HCT116 (cell line): ENCODE measurements at regions not wholly inside any gene's neighbourhood (a gene's known extent, or its start where the extent isn't known, plus 50 kb on each side); places are given as distances from the start of the nearest gene placed in this dataset.

ENCODE experiments used
- ATAC-seq: fragments of 200-7000 bp; cut with Tn5 transposase; 2 replicates; pipeline ENCODE4 v1.9.1; 2020; ENCODE audit warnings: mild to moderate bottlenecking, moderate library complexity
- BruUV-seq: library from RNA; stranded (reverse); fragments of 400-500 nt; replicated peaks from 2 replicates; lab custom pipeline; 2021; lab: Mats Ljungman, UMichigan
- CTCF ChIA-PET: fragments of 300-600 bp; sonication (Branson Sonifier 250); formaldehyde crosslinking; loops from one replicate; lab custom pipeline; 2021; ENCODE audit warnings: antibody characterized with exemption; lab: Charles Lee
- POLR2A ChIA-PET: fragments of 300-600, 350-600 bp; sonication (Branson Sonifier 250); formaldehyde crosslinking; loops from one replicate; lab custom pipeline; 2021; ENCODE audit warnings: antibody characterized with exemption; lab: Charles Lee
- RAD21 ChIA-PET, 2 experiments: fragments of 300-600 bp; sonication (Branson Sonifier 250); formaldehyde crosslinking; loops; one replicate each; lab custom pipeline; 2023; ENCODE audit warnings: low total read pairs in 2 of 2; ENCODE audit not compliant: uncharacterized antibody in 2 of 2, unreplicated experiment in 2 of 2, low non-redundant PET in 1 of 2; lab: Charles Lee
- DNase-seq: peaks from one replicate; pipeline ENCODE4 v3.0.0-alpha.2; 2010; ENCODE audit warnings: low read depth, low spot score
- H2AFZ ChIP-seq: fragments of 200-600 bp; shearing (Covaris generic), sonication (generic); 2 replicates; pipeline ENCODE4 v1.6.1; 2017; ENCODE audit warnings: low read depth, mixed run types, mixed read lengths, antibody characterized with exemption, low read length; ENCODE audit not compliant: poor library complexity, severe bottlenecking
- H3K27ac ChIP-seq: 2 replicates; pipeline ENCODE4 v1.5.1; 2012; ENCODE audit warnings: low read depth, low read length
- H3K27me3 ChIP-seq: fragments of 200-600 bp; sonication (generic); 2 replicates; pipeline ENCODE4 v1.6.1; 2016; ENCODE audit warnings: mixed run types, low read length, mixed read lengths; ENCODE audit not compliant: insufficient read depth
- H3K36me3 ChIP-seq, 2 experiments: fragments of 200-500 bp in 1 of 2; fragments of 200-600 bp in 1 of 2; sonication (Bioruptor generic) in 1 of 2; sonication (generic) in 1 of 2; 2 replicates each; pipeline versions ENCODE4 v1.5.1 to v1.6.1; 2014 to 2016; ENCODE audit warnings: low read length in 2 of 2, inconsistent platforms in 1 of 2, mixed read lengths in 1 of 2, mixed run types in 1 of 2; ENCODE audit not compliant: insufficient read depth in 2 of 2, control insufficient read depth in 1 of 2
- H3K4me1 ChIP-seq, 2 experiments: fragments of 200-600 bp in 1 of 2; sonication (generic) in 1 of 2; 2 replicates each; pipeline versions ENCODE4 v1.5.1 to v1.6.1; 2012 to 2017; ENCODE audit warnings: low read length in 2 of 2, inconsistent platforms in 1 of 2, mild to moderate bottlenecking in 1 of 2, mixed read lengths in 1 of 2, mixed run types in 1 of 2, moderate library complexity in 1 of 2; ENCODE audit not compliant: insufficient read depth in 2 of 2, control insufficient read depth in 1 of 2
- H3K4me2 ChIP-seq: fragments of 200-600 bp; sonication (generic); 2 replicates; pipeline ENCODE4 v1.6.1; 2017; ENCODE audit warnings: mixed run types, low read length, mixed read lengths
- H3K4me3 ChIP-seq, 2 experiments: fragments of 200-600 bp in 1 of 2; sonication (generic) in 1 of 2; replicated peaks in 1 of 2; 2 replicates each; pipeline ENCODE4 v1.5.1; 2011 to 2016; ENCODE audit warnings: low read length in 2 of 2, control low read depth in 1 of 2, low read depth in 1 of 2, mild to moderate bottlenecking in 1 of 2, mixed read lengths in 1 of 2, mixed run types in 1 of 2
- H3K79me2 ChIP-seq: fragments of 200-600 bp; sonication (generic); 2 replicates; pipeline ENCODE4 v1.6.1; 2017; ENCODE audit warnings: mild to moderate bottlenecking, mixed run types, low read length, moderate library complexity, mixed read lengths; ENCODE audit not compliant: insufficient read depth
- H3K9ac ChIP-seq: fragments of 200-600 bp; sonication (generic); 2 replicates; pipeline ENCODE4 v1.6.1; 2016; ENCODE audit warnings: low read length, mixed read lengths
- H3K9me2 ChIP-seq: fragments of 200-600 bp; sonication (generic), shearing (Covaris generic); 2 replicates; pipeline ENCODE4 v1.6.1; 2017; ENCODE audit warnings: mixed run types, mild to moderate bottlenecking, moderate library complexity; ENCODE audit not compliant: insufficient read depth
- H3K9me3 ChIP-seq, 2 experiments: fragments of 200-500 bp in 1 of 2; fragments of 200-600 bp in 1 of 2; sonication (Bioruptor generic) in 1 of 2; sonication (generic) in 1 of 2; 2 replicates each; pipeline ENCODE4 v1.6.1; 2014 to 2017; ENCODE audit warnings: low read length in 2 of 2, mixed read lengths in 2 of 2, inconsistent platforms in 1 of 2, low read depth in 1 of 2, mild to moderate bottlenecking in 1 of 2, mixed run types in 1 of 2, moderate library complexity in 1 of 2; ENCODE audit not compliant: control insufficient read depth in 1 of 2, insufficient read depth in 1 of 2
- H4K20me1 ChIP-seq: fragments of 200-600 bp; sonication (generic), shearing (Covaris generic); 2 replicates; pipeline ENCODE4 v1.6.1; 2017; ENCODE audit warnings: mixed run types, mild to moderate bottlenecking, moderate library complexity; ENCODE audit not compliant: insufficient read depth
- CBX3 ChIP-seq: IDR thresholded peaks from 2 replicates; pipeline ENCODE4 v1.6.1; 2012; ENCODE audit warnings: low read depth
- ELF1 ChIP-seq: IDR thresholded peaks from 2 replicates; pipeline ENCODE4 v1.6.1; 2012; ENCODE audit warnings: low read depth, borderline replicate concordance
- EZH2 ChIP-seq: fragments of 200-600 bp; sonication (generic); IDR thresholded peaks from 2 replicates; pipeline ENCODE4 v1.6.1; 2017; ENCODE audit warnings: antibody characterized with exemption, mixed run types
- JUND ChIP-seq: IDR thresholded peaks from 2 replicates; pipeline ENCODE4 v1.6.1; 2012
- MAX ChIP-seq: IDR thresholded peaks from 2 replicates; pipeline ENCODE4 v1.6.1; 2012
- POLR2A ChIP-seq: IDR thresholded peaks from 2 replicates; pipeline ENCODE4 v1.7.0; 2011; ENCODE audit warnings: borderline replicate concordance; ENCODE audit not compliant: insufficient read depth, insufficient read length; ENCODE audit errors: extremely low read depth
- RAD21 ChIP-seq: IDR thresholded peaks from 2 replicates; pipeline ENCODE4 v1.6.1; 2012; ENCODE audit warnings: low read depth, mild to moderate bottlenecking
- SIN3A ChIP-seq: IDR thresholded peaks from 2 replicates; pipeline ENCODE4 v1.6.1; 2012; ENCODE audit warnings: low read depth
- SP1 ChIP-seq: IDR thresholded peaks from 2 replicates; pipeline ENCODE4 v1.6.1; 2012; ENCODE audit warnings: low read depth
- SRF ChIP-seq: IDR thresholded peaks from 2 replicates; pipeline ENCODE4 v1.6.1; 2012; ENCODE audit warnings: low read depth
- TCF7L2 ChIP-seq: IDR thresholded peaks from 2 replicates; pipeline ENCODE4 v1.7.0; 2011; ENCODE audit warnings: borderline replicate concordance, inconsistent platforms; ENCODE audit not compliant: insufficient read depth, insufficient read length; ENCODE audit errors: extremely low read depth
- YY1 ChIP-seq: IDR thresholded peaks from 2 replicates; pipeline ENCODE4 v1.6.1; 2011; ENCODE audit warnings: low read length, low read depth, moderate library complexity, mild to moderate bottlenecking; ENCODE audit not compliant: insufficient replicate concordance; ENCODE audit errors: extremely low read depth
- ZBTB33 ChIP-seq: IDR thresholded peaks from 2 replicates; pipeline ENCODE4 v1.6.1; 2011; ENCODE audit warnings: mild to moderate bottlenecking, low read length, moderate library complexity; ENCODE audit not compliant: insufficient replicate concordance; ENCODE audit errors: extremely low read depth
- ZNF274 ChIP-seq: fragments of 200-500 bp; sonication (Bioruptor generic); IDR thresholded peaks from 2 replicates; pipeline ENCODE4 v1.6.1; 2014; ENCODE audit warnings: mild to moderate bottlenecking, low read depth, low read length, inconsistent platforms
- intact Hi-C: fragments of 100-400 bp; cut with micrococcal nuclease; formaldehyde crosslinking; loops from 2 replicates; pipeline ENCODE4 v1.10.0; 2022

GRCh38 chr6:153771577-153771976, 267.5 kb upstream of the OPRM1 start:
- H3K9me3 ChIP-seq: no peaks in the 10 kb centered on the region
- RAD21 ChIA-PET: no interaction called here

More at GRCh38 chr6:153771577-153771976, 267.5 kb upstream of the OPRM1 start:
- Histone ChIP-seq H3K79me2 (no peaks in the 10 kb centered on the region), H4K20me1 (no peaks in the 10 kb centered on the region), H3K4me1 (no peaks in the 10 kb centered on the region), H3K36me3 (no peaks in the 10 kb centered on the region), H2AFZ (no peak overlapping the region), H3K27ac (no peak overlapping the region), H3K9ac (no peak overlapping the region)
- no peak for DNase-seq
- CTCF ChIA-PET: no interaction called here
- TF ChIP-seq SP1 (no peak), SIN3A (no peak), ZNF274 (no peak), ELF1 (no peak), ZBTB33 (no peak), TCF7L2 (no peak), EZH2 (no peak), MAX (no peak), RAD21 (no peak), SRF (no peak), YY1 (no peak), JUND (no peak), POLR2A (no peak), CBX3 (no peak)
- TF ChIP-seq, all 23 proteins: peak for 0
- peaks cover 11% of the 10 kb centered on the region; the same call in 1 of the 2 replicates for H3K27me3 ChIP-seq
- H3K4me3 ChIP-seq: no peak overlapping the region
- H3K4me2 ChIP-seq: no peak overlapping the region
- POLR2A ChIA-PET: no interaction called here
- no peaks in the 10 kb centered on the region for H3K9me2 ChIP-seq
- ATAC-seq: no peak
- no TSS peak for BruUV-seq
- intact Hi-C loops: no loop called here
